GM21447 (cell line): ENCODE measurements at regions not wholly inside any gene's neighbourhood (a gene's known extent, or its start where the extent isn't known, plus 50 kb on each side); places are given as distances from the start of the nearest gene placed in this dataset.

Source experiments
- ATAC-seq: cut with Tn5 transposase; IDR thresholded peaks from one replicate; pipeline ENCODE4 v1.9.1; 2021; ENCODE audit not compliant: unreplicated experiment

GRCh38 chr5:144582066-144582465, 411.4 kb downstream of the KCTD16 start:
- no peak for ATAC-seq

- ATAC-seq = no peak
Observed at GRCh38 chr5:144581044-144581443, 410.4 kb downstream of the KCTD16 start.

DNA sequence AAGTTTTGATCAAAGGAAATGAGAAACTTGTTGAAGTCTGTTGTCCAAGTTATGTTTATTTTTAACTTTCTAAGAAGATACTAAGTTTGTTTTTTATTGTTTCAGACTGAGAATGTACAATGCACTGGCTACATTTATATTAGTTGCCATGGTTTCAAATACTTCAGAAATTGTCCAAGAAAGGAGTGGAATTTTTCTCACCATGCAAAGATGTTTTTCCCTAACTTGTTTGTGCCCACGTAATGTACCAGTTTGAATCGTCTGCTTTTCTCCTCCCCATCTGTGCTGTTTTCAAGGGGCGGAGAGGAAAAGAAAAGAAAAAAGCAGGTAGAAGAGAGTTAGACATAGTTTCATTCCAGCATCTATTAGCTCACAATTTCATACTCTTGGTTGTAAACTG, 407.0 kb downstream of the KCTD16 start:
- no peak for ATAC-seq

DNA sequence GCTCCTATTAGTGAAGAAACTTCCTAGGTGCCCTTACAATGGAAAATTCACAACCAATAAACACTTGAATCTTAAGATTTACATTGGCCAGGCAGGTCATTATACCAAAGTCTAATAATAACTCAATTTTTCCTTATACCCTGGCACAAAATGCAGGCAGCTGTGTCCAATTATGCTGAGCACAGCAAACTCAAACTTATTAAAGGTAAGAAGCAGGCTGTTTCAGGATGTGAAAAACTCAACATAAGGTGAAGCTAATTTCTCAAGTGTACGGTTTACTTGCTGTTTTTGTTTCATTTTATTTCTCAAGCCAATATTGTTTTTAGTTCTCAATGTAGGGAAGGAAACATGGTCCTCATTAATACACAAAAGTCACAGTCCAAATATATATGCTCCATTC, 405.1 kb downstream of the KCTD16 start:
- no peak for ATAC-seq

DNA sequence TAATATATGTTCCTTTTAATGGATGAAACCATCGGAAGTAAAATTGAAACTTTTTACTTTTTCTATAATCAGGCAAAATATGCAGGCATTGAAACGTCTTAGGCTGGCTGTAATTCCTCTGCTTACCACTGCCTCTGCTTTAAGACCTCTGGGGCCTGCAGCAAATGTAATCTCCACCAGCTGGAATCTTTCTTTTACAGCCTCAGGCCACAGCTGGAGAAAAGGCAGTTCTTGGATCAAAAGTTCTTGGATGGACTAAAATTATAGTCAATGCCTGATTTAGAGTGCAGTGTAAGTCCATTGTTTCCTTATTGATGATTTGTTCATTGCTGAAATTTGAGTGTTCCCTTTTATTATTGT, 396.7 kb downstream of the KCTD16 start:
- ATAC-seq = no peak

GRCh38 chr5:144566747-144567420, 396.2 kb downstream of the KCTD16 start:
- ATAC-seq = no peak

DNA sequence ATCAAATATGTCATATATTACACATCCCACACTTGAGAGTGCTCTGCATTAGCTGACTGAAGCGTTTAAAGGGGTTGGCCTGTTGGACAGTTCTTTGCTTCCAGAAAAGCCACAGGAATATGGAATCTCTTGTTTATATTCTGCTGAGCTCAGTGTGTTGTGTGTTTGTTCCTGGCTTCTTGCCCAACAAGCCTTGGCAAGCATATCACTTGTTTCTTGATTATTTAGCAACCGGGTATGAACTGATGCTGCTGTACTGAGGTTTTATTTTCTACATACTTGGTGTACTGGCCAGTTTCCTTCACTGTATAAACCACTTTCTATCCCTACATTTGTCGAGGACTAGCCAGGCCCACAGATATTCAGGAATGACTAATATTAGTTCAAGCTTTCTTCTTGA, 378.9 kb downstream of the KCTD16 start:
- no peak for ATAC-seq

- ATAC-seq = no peak
Observed at GRCh38 chr5:144548936-144549335, 378.3 kb downstream of the KCTD16 start.

DNA sequence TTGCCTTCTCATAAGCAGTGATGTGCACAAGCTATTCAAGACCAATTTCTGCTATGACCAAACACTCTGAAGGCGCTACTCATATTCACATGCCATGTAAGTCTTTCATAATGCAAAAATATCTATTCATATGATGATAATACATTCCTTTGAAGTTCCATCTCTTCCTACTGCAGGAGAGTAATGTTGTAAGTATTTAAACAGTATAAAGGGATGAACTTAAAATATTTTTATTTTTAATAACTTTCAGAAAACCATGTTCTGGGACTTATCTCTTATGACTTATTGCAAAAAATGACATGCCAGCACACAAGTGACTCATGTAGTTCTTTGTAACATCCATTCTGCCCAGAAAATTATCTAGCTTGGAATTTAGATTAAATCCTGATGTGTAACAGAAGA, 376.4 kb downstream of the KCTD16 start:
- ATAC-seq = no peak

GRCh38 chr5:144538845-144539244, 368.2 kb downstream of the KCTD16 start:
- no peak for ATAC-seq
